ENCODE measurements at regions not wholly inside any gene's neighbourhood (a gene's known extent, or its start where the extent isn't known, plus 50 kb on each side); places are given as distances from the start of the nearest gene placed in this dataset.

- ChIA-PET CTCF (ENCODE audit: partially characterized antibody) (no interaction called here), POLR2A (ENCODE audit: partially characterized antibody) (no interaction called here)
- Histone ChIP-seq H2BK120ac (replicated peaks; ENCODE audit: low read depth, low read length) (no peak overlapping the region), H3K56ac (replicated peaks; ENCODE audit: insufficient read length, low read depth, low read length) (no peak overlapping the region), H3K4me3 (ENCODE audit: extremely low read depth in 1 of 4, insufficient read depth in 2 of 4, low read depth in 3 of 4, low read length in 4 of 4) (no peak overlapping the region), H4K20me1 (replicated peaks in 1 of 2; ENCODE audit: control insufficient read depth in 1 of 2, insufficient read depth in 2 of 2, low read length in 2 of 2) (no peaks in the 10 kb centered on the region), H3K9me3 (ENCODE audit: insufficient read depth in 2 of 2, low read depth in 1 of 2, low read length in 1 of 2) (no peaks in the 10 kb centered on the region), H3K36me3 (ENCODE audit: control insufficient read depth in 2 of 4, insufficient read depth in 4 of 4, low read length in 3 of 4) (no peaks in the 10 kb centered on the region), H2BK12ac (ENCODE audit: low read depth, low read length) (no peak overlapping the region), H4K91ac (replicated peaks; ENCODE audit: insufficient read length, low read length) (no peak overlapping the region), H3K79me1 (ENCODE audit: low read depth, low read length) (no peaks in the 10 kb centered on the region), H4K5ac (ENCODE audit: insufficient read length, low read depth, low read length) (no peak overlapping the region), H3K23ac (ENCODE audit: insufficient read length) (no peak overlapping the region), H2BK5ac (ENCODE audit: low read depth, low read length) (no peak overlapping the region), H3K9ac (replicated peaks in 1 of 4; ENCODE audit: extremely low read depth in 1 of 4, low read depth in 3 of 4, low read length in 3 of 4) (no peak overlapping the region), H3K27me3 (replicated peaks in 1 of 4; ENCODE audit: control insufficient read depth in 3 of 4, extremely low read depth in 1 of 4, insufficient read depth in 3 of 4, low read length in 3 of 4) (no peaks in the 10 kb centered on the region), H2AK5ac (ENCODE audit: low read depth, low read length) (no peak overlapping the region), H2AFZ (ENCODE audit: low read length) (no peak overlapping the region), H3K23me2 (ENCODE audit: low read depth, low read length) (no peaks in the 10 kb centered on the region; the same call in 1 of the 2 replicates), H3K27ac (ENCODE audit: low read depth, low read length) (no peak overlapping the region), H3K79me2 (ENCODE audit: control insufficient read depth in 1 of 2, insufficient read depth in 2 of 2, low read length in 2 of 2) (no peaks in the 10 kb centered on the region), H3K4ac (replicated peaks; ENCODE audit: insufficient read length, low read depth, low read length) (no peak overlapping the region), H3K4me2 (ENCODE audit: insufficient read depth in 1 of 2, low read depth in 2 of 2, low read length in 2 of 2) (no peak overlapping the region), H3K14ac (ENCODE audit: insufficient read length) (no peak overlapping the region), H3K18ac (ENCODE audit: extremely low read depth, low read length) (no peak overlapping the region), H4K8ac (ENCODE audit: extremely low read depth, insufficient read depth, low read length) (no peak overlapping the region), H2BK20ac (ENCODE audit: low read length) (no peak overlapping the region), H2BK15ac (ENCODE audit: low read length) (no peak overlapping the region), H3K4me1 (replicated peaks in 1 of 4; ENCODE audit: control insufficient read depth in 3 of 4, insufficient read depth in 4 of 4, low read length in 3 of 4) (peaks cover 0 to 3% (median 0%) of the 10 kb centered on the region in 4 experiments; a peak in 1 of 7 replicates)
- FAIRE-seq (no peak), DNase-seq (ENCODE audit: low read depth in 1 of 2, low spot score in 2 of 2) (no peak)
- WGBS, 2 experiments (ENCODE audit: extremely low coverage in 1 of 2, insufficient coverage in 1 of 2, insufficient read length in 1 of 2, insufficient replicate concordance in 2 of 2, low coverage in 1 of 2, low lambda C conversion rate in 2 of 2, missing lambda C conversion rate in 1 of 2) = 92% methylated on average over 2 of the region's 2 CpGs; no CpG with 5 or more reads in 1 of the 2 experiments
- TF ChIP-seq KDM4A (IDR thresholded peaks at IDR 0.05; ENCODE audit: low read depth, low read length, severe bottlenecking) = no peak
- no peak for TF ChIP-seq ASH2L (IDR thresholded peaks at IDR 0.05; ENCODE audit: low read length)
- TF ChIP-seq RFX5 (IDR thresholded peaks at IDR 0.05; ENCODE audit: borderline replicate concordance, low read depth, low read length) = no peak
- no peak for TF ChIP-seq CTBP2 (IDR thresholded peaks at IDR 0.05; ENCODE audit: borderline replicate concordance, insufficient read depth, insufficient read length, low read length)
- TF ChIP-seq USF2 (IDR thresholded peaks at IDR 0.05; ENCODE audit: low read length) = no peak
- no peak for TF ChIP-seq SAP30 (IDR thresholded peaks at IDR 0.05; ENCODE audit: insufficient read depth, insufficient replicate concordance, low read length)
- no peak for TF ChIP-seq POU5F1 (IDR thresholded peaks at IDR 0.05; ENCODE audit: low read depth, low read length)
- no peak for TF ChIP-seq GTF2F1 (IDR thresholded peaks at IDR 0.05; ENCODE audit: borderline replicate concordance, low read depth, low read length)
- no peak for TF ChIP-seq MAFK (IDR thresholded peaks at IDR 0.05; ENCODE audit: low read depth, low read length)
- TF ChIP-seq SP2 (IDR thresholded peaks at IDR 0.05; ENCODE audit: low read length) = no peak
- TF ChIP-seq EP300 (IDR thresholded peaks at IDR 0.05; ENCODE audit: borderline replicate concordance in 1 of 2, low read depth in 2 of 2, low read length in 2 of 2) = no peak
- TF ChIP-seq CHD1 (IDR thresholded peaks at IDR 0.05; ENCODE audit: low read depth, low read length) = no peak
- TF ChIP-seq ATF3 (IDR thresholded peaks at IDR 0.05; ENCODE audit: insufficient read depth, low read depth, low read length) = no peak
Observed at GRCh38 chr12:127223011-127223410, 1044.0 kb upstream of the TMEM132C start.
